Endothelial cell of umbilical vein (primary cell): ENCODE measurements at regions not wholly inside any gene's neighbourhood (a gene's known extent, or its start where the extent isn't known, plus 50 kb on each side); places are given as distances from the start of the nearest gene placed in this dataset.

Source experiments
- BruUV-seq: library from RNA; stranded (reverse); fragments of 400-500 nt; replicated peaks from 2 replicates; lab custom pipeline; 2021; lab: Mats Ljungman, UMichigan
- CTCF ChIA-PET: fragments of 300-600, 350-600 bp; sonication (Branson Sonifier 250); formaldehyde crosslinking; loops from one replicate; lab custom pipeline; 2021; ENCODE audit warnings: antibody characterized with exemption, inconsistent platforms; lab: Charles Lee
- POLR2A ChIA-PET: fragments of 300-600, 350-600 bp; sonication (Branson Sonifier 250); formaldehyde crosslinking; loops from one replicate; lab custom pipeline; 2021; ENCODE audit warnings: antibody characterized with exemption, inconsistent platforms; lab: Charles Lee
- DNase-seq: peaks from one replicate; pipeline ENCODE4 v3.0.0-alpha.2; 2011; ENCODE audit warnings: low read depth, low spot score
- FAIRE-seq: peaks from 2 replicates; lab custom pipeline; 2011; peaks lifted over from hg19 to GRCh38; lab: Jason Lieb, UNC
- H2AFZ ChIP-seq: 2 replicates; pipeline ENCODE4 v1.6.0; 2012; ENCODE audit warnings: low read depth, low read length, control low read depth, inconsistent platforms
- H3K27ac ChIP-seq: 2 replicates; pipeline ENCODE4 v1.5.1; 2011; ENCODE audit warnings: low read depth, mild to moderate bottlenecking, control low read depth, low read length, moderate library complexity; ENCODE audit not compliant: insufficient read depth
- H3K27me3 ChIP-seq, 2 experiments: 2 replicates each; pipeline versions ENCODE4 v1.6.0 to v1.6.1; 2011; ENCODE audit warnings: low read length in 2 of 2, mixed read lengths in 1 of 2; ENCODE audit not compliant: control insufficient read depth in 2 of 2, insufficient read depth in 2 of 2
- H3K36me3 ChIP-seq, 2 experiments: 2 replicates in 1 of 2; 3 replicates in 1 of 2; pipeline ENCODE4 v1.5.1; 2011; ENCODE audit warnings: low read length in 2 of 2, mild to moderate bottlenecking in 1 of 2, moderate library complexity in 1 of 2; ENCODE audit not compliant: control insufficient read depth in 2 of 2, insufficient read depth in 2 of 2; ENCODE audit errors: extremely low read depth in 1 of 2
- H3K4me1 ChIP-seq: 3 replicates; pipeline ENCODE4 v1.5.1; 2011; ENCODE audit warnings: mild to moderate bottlenecking, low read length; ENCODE audit not compliant: control insufficient read depth, insufficient read depth; ENCODE audit errors: extremely low read depth
- H3K4me2 ChIP-seq: 2 replicates; pipeline ENCODE4 v1.6.1; 2011; ENCODE audit warnings: low read length, control low read depth, mixed read lengths; ENCODE audit not compliant: insufficient read depth
- H3K4me3 ChIP-seq, 3 experiments: fragments of 200-600 bp in 1 of 3; sonication (generic), shearing (Covaris generic) in 1 of 3; replicated peaks in 1 of 3; 2 replicates each; pipeline ENCODE4 v1.5.1; 2011 to 2016; ENCODE audit warnings: control low read depth in 3 of 3, low read length in 3 of 3, mild to moderate bottlenecking in 2 of 3, inconsistent platforms in 1 of 3, low read depth in 1 of 3, moderate library complexity in 1 of 3; ENCODE audit not compliant: insufficient read depth in 1 of 3
- H3K79me2 ChIP-seq: 2 replicates; pipeline ENCODE4 v1.6.0; 2012; ENCODE audit warnings: low read length, inconsistent platforms; ENCODE audit not compliant: control insufficient read depth, insufficient read depth
- H3K9ac ChIP-seq: replicated peaks from 2 replicates; pipeline ENCODE3; 2011; ENCODE audit warnings: low read length, control low read depth; ENCODE audit not compliant: insufficient read depth; ENCODE audit errors: extremely low read depth
- H3K9me1 ChIP-seq: replicated peaks from 3 replicates; pipeline ENCODE4 v1.6.0; 2011; ENCODE audit warnings: mild to moderate bottlenecking, low read length; ENCODE audit not compliant: control insufficient read depth, insufficient read depth; ENCODE audit errors: extremely low read depth
- H3K9me3 ChIP-seq: replicated peaks from 2 replicates; pipeline ENCODE4 v1.5.1; 2012; ENCODE audit warnings: low read length, inconsistent platforms; ENCODE audit not compliant: control insufficient read depth, insufficient read depth
- H4K20me1 ChIP-seq: replicated peaks from 2 replicates; pipeline ENCODE3; 2011; ENCODE audit warnings: mild to moderate bottlenecking, low read length; ENCODE audit not compliant: control insufficient read depth, insufficient read depth; ENCODE audit errors: extremely low read depth
- CTCF ChIP-seq, 2 donors: IDR thresholded peaks; 1 replicate in 1 of 2; 2 replicates in 1 of 2; pipeline ENCODE4 v1.5.1; 2011; ENCODE audit warnings: low read length in 2 of 2, mild to moderate bottlenecking in 2 of 2, moderate library complexity in 2 of 2, control low read depth in 1 of 2, inconsistent platforms in 1 of 2, low read depth in 1 of 2; ENCODE audit not compliant: insufficient read depth in 1 of 2; ENCODE audit errors: extremely low read depth in 1 of 2
- EZH2 ChIP-seq: IDR thresholded peaks from 2 replicates; pipeline ENCODE4 v1.6.1; 2012; ENCODE audit warnings: borderline replicate concordance, low read depth, mild to moderate bottlenecking, moderate library complexity, low read length, inconsistent platforms; ENCODE audit not compliant: severe bottlenecking
- FOS ChIP-seq: IDR thresholded peaks from 2 replicates; pipeline ENCODE4 v1.6.1; 2011; ENCODE audit warnings: mild to moderate bottlenecking, low read length, moderate library complexity, borderline replicate concordance; ENCODE audit not compliant: insufficient read depth
- GATA2 ChIP-seq: IDR thresholded peaks from 2 replicates; pipeline ENCODE4 v1.7.0; 2011; ENCODE audit warnings: low read depth, mild to moderate bottlenecking, moderate library complexity, mixed read lengths, low read length; ENCODE audit not compliant: insufficient read length, insufficient read depth
- JUN ChIP-seq: IDR thresholded peaks from 2 replicates; pipeline ENCODE4 v1.6.1; 2011; ENCODE audit warnings: borderline replicate concordance, low read depth; ENCODE audit not compliant: insufficient read length, insufficient read depth
- MAX ChIP-seq: IDR thresholded peaks from 2 replicates; pipeline ENCODE4 v1.6.1; 2011; ENCODE audit not compliant: insufficient read depth, insufficient read length
- MYC ChIP-seq: IDR thresholded peaks from one replicate; pipeline ENCODE4 v1.6.1; 2011; ENCODE audit warnings: mild to moderate bottlenecking, low read depth, low read length
- POLR2A ChIP-seq: IDR thresholded peaks from 2 replicates; pipeline ENCODE4 v1.6.1; 2012; ENCODE audit warnings: low read depth, mild to moderate bottlenecking, control low read depth, low read length
- POLR2AphosphoS5 ChIP-seq: IDR thresholded peaks from 2 replicates; pipeline ENCODE4 v1.6.1; 2012; ENCODE audit warnings: low read depth, mild to moderate bottlenecking, control low read depth, low read length, moderate library complexity; ENCODE audit not compliant: insufficient read depth
- dilution Hi-C: fragments of 300-500 bp; cut with MboI; formaldehyde crosslinking; loops from one replicate; pipeline ENCODE4 v1.15.0; 2019; ENCODE audit warnings: low sequenced_read_pairs; ENCODE audit not compliant: extremely low pct_ligation_motif_present
- intact Hi-C: fragments of 100-400 bp; cut with micrococcal nuclease; formaldehyde crosslinking; loops from one replicate; pipeline ENCODE4 v1.10.0; 2022

- no peak overlapping the region for H2AFZ ChIP-seq
- no peaks in the 10 kb centered on the region for H3K36me3 ChIP-seq
- intact Hi-C loops = no loop called here
- FAIRE-seq (no peak), DNase-seq (no peak)
- POLR2A ChIA-PET = no interaction called here
- no peak overlapping the region for H3K9ac ChIP-seq
- dilution Hi-C loops = no loop called here
- H3K4me1 ChIP-seq = no peaks in the 10 kb centered on the region
- no peak for TF ChIP-seq JUN
- TF ChIP-seq POLR2AphosphoS5 = no peak
- no peak for TF ChIP-seq EZH2
- TF ChIP-seq MAX = no peak
- no peak for TF ChIP-seq GATA2
- no peak for TF ChIP-seq POLR2A
- TF ChIP-seq FOS = no peak
- TF ChIP-seq MYC = no peak
- TF ChIP-seq CTCF (IDR thresholded peaks at IDR 0.05; ENCODE audit: extremely low read depth in 1 of 2, insufficient read depth in 1 of 2, low read depth in 1 of 2, low read length in 2 of 2) = no peak
- H3K4me2 ChIP-seq = no peak overlapping the region
- H3K27ac ChIP-seq = no peak overlapping the region
- H3K27me3 ChIP-seq = no peaks in the 10 kb centered on the region
- no peak overlapping the region for H3K4me3 ChIP-seq
- no peaks in the 10 kb centered on the region for H4K20me1 ChIP-seq
- CTCF ChIA-PET = no interaction called here
- no TSS peak for BruUV-seq
- no peaks in the 10 kb centered on the region for H3K9me1 ChIP-seq
- no peaks in the 10 kb centered on the region for H3K79me2 ChIP-seq
- no peaks in the 10 kb centered on the region for H3K9me3 ChIP-seq
These were observed 331.0 kb downstream of the HS3ST1 start for GRCh38 chr4:11097725-11098124.
